GM12878 (cell line): ENCODE measurements at regions not wholly inside any gene's neighbourhood (a gene's known extent, or its start where the extent isn't known, plus 50 kb on each side); places are given as distances from the start of the nearest gene placed in this dataset.

Experiments
- ATAC-seq: fragments of 200-7000 bp; cut with Tn5 transposase; 3 replicates; pipeline ENCODE4 v1.9.1; 2020; ENCODE audit warnings: mild to moderate bottlenecking, moderate library complexity
- BruUV-seq: library from RNA; stranded (reverse); fragments of 400-500 nt; replicated peaks from 2 replicates; lab custom pipeline; 2021; lab: Mats Ljungman, UMichigan
- CTCF ChIA-PET: fragments of 300-600 bp; sonication (Branson Sonifier 250); formaldehyde crosslinking; extraction: SDS; loops from one replicate; lab custom pipeline; 2021; ENCODE audit warnings: inconsistent platforms; lab: Yijun Ruan, JAX
- POLR2A ChIA-PET: fragments of 350-600 bp; formaldehyde crosslinking; extraction: SDS; loops from one replicate; lab custom pipeline; 2021; ENCODE audit warnings: inconsistent platforms; lab: Charles Lee
- RAD21 ChIA-PET: fragments of 300-600 bp; sonication (Branson Sonifier 250); formaldehyde crosslinking; loops from one replicate; lab custom pipeline; 2023; ENCODE audit warnings: antibody characterized with exemption; ENCODE audit not compliant: unreplicated experiment; lab: Charles Lee
- SMC1A ChIA-PET: fragments of 300-600 bp; sonication (Branson Sonifier 250); formaldehyde crosslinking; loops from one replicate; lab custom pipeline; 2023; ENCODE audit not compliant: unreplicated experiment, uncharacterized antibody; lab: Charles Lee
- DNase-seq: peaks from one replicate; pipeline ENCODE4 v3.0.0-alpha.2; 2011; ENCODE audit warnings: low read depth, low spot score
- FAIRE-seq: peaks from 3 replicates; lab custom pipeline; 2011; peaks lifted over from hg19 to GRCh38; lab: Jason Lieb, UNC
- H2AFZ ChIP-seq: 2 replicates; pipeline ENCODE4 v1.6.0; 2011; ENCODE audit warnings: low read depth, low read length, control low read depth; ENCODE audit not compliant: control insufficient read depth
- H3K27ac ChIP-seq: 2 replicates; pipeline ENCODE4 v1.5.1; 2011; ENCODE audit warnings: control low read depth; ENCODE audit not compliant: control insufficient read depth, insufficient read depth
- H3K27me3 ChIP-seq, 2 experiments: replicated peaks in 1 of 2; 2 replicates each; pipeline versions ENCODE4 v1.6.0 to v1.6.1; 2011; ENCODE audit warnings: low read length in 1 of 2; ENCODE audit not compliant: control insufficient read depth in 2 of 2, insufficient read depth in 2 of 2
- H3K36me3 ChIP-seq, 2 experiments: 2 replicates each; pipeline ENCODE4 v1.5.1; 2011; ENCODE audit warnings: low read length in 1 of 2; ENCODE audit not compliant: control insufficient read depth in 2 of 2, insufficient read depth in 2 of 2
- H3K4me1 ChIP-seq: 2 replicates; pipeline ENCODE4 v1.6.1; 2011; ENCODE audit warnings: mild to moderate bottlenecking, low read length, moderate library complexity, mixed read lengths; ENCODE audit not compliant: control insufficient read depth, insufficient read depth
- H3K4me2 ChIP-seq: 2 replicates; pipeline ENCODE4 v1.6.0; 2011; ENCODE audit warnings: control low read depth; ENCODE audit not compliant: control insufficient read depth, insufficient read depth
- H3K4me3 ChIP-seq: fragments of 200-600 bp; sonication (generic); 2 replicates; pipeline ENCODE4 v1.5.1; 2016
- H3K79me2 ChIP-seq: 2 replicates; pipeline ENCODE4 v1.6.0; 2011; ENCODE audit warnings: low read length; ENCODE audit not compliant: control insufficient read depth, insufficient read depth
- H3K9ac ChIP-seq: 2 replicates; pipeline ENCODE4 v1.8.0; 2011; ENCODE audit warnings: low read length, control low read depth, mixed read lengths; ENCODE audit not compliant: control insufficient read depth, insufficient read depth
- H3K9me3 ChIP-seq: replicated peaks from 3 replicates; pipeline ENCODE4 v1.5.1; 2011; ENCODE audit warnings: mild to moderate bottlenecking, low read length; ENCODE audit not compliant: control insufficient read depth, insufficient read depth
- H4K20me1 ChIP-seq: 2 replicates; pipeline ENCODE4 v1.6.0; 2011; ENCODE audit not compliant: control insufficient read depth, insufficient read depth
- BCL11A ChIP-seq: IDR thresholded peaks from 2 replicates; pipeline ENCODE4 v1.6.1; 2011; ENCODE audit warnings: low read depth, low read length
- NRF1 ChIP-seq: conservative IDR thresholded peaks from 2 replicates; pipeline ENCODE4 v1.6.1; 2011; ENCODE audit warnings: mild to moderate bottlenecking, low read depth, low read length, improper control_type of control experiment
- RAD21 ChIP-seq: IDR thresholded peaks from 2 replicates; pipeline ENCODE4 v1.6.1; 2011; ENCODE audit warnings: mild to moderate bottlenecking, low read depth, low read length, moderate library complexity; ENCODE audit not compliant: insufficient read depth
- RUNX3 ChIP-seq: IDR thresholded peaks from 2 replicates; pipeline ENCODE4 v1.6.1; 2012; ENCODE audit warnings: low read length, inconsistent platforms
- SMARCA5 ChIP-seq: fragments of 450-650 bp; IDR thresholded peaks from 2 replicates; pipeline ENCODE4 v1.6.1; 2017; ENCODE audit warnings: mild to moderate bottlenecking
- YBX1 ChIP-seq: fragments of 450-650 bp; IDR thresholded peaks from 2 replicates; pipeline ENCODE4 v1.6.1; 2016; ENCODE audit warnings: antibody characterized with exemption
- WGBS: methylation state at CpG from one replicate; pipeline ENCODE4 v1.1.6; 2016; ENCODE audit warnings: low lambda C conversion rate; ENCODE audit not compliant: insufficient replicate concordance, insufficient coverage; ENCODE audit errors: missing lambda C conversion rate; 5-methylcytosine and 5-hydroxymethylcytosine counted together
- in situ Hi-C: fragments of 300-500 bp; cut with MboI; formaldehyde crosslinking; loops from 9 replicates; pipeline ENCODE4 v1.14.3; 2018; ENCODE audit warnings: mixed read lengths
- intact Hi-C: fragments of 100-400 bp; cut with micrococcal nuclease; formaldehyde crosslinking; loops from one replicate; pipeline ENCODE4 v1.14.2; 2022; ENCODE audit not compliant: unreplicated experiment
- TF ChIP-seq, protein P1 (sequence below): fragments of 450-650 bp; IDR thresholded peaks from 2 replicates; pipeline ENCODE4 v1.6.1; 2018; ENCODE audit warnings: mild to moderate bottlenecking, low read depth, moderate library complexity; ENCODE audit not compliant: partially characterized antibody
- TF ChIP-seq, protein P2 (sequence below): fragments of 150-350 bp; IDR thresholded peaks from 2 replicates; pipeline ENCODE4 v1.6.1; 2014; ENCODE audit warnings: mild to moderate bottlenecking, low read depth, low read length

DNA sequence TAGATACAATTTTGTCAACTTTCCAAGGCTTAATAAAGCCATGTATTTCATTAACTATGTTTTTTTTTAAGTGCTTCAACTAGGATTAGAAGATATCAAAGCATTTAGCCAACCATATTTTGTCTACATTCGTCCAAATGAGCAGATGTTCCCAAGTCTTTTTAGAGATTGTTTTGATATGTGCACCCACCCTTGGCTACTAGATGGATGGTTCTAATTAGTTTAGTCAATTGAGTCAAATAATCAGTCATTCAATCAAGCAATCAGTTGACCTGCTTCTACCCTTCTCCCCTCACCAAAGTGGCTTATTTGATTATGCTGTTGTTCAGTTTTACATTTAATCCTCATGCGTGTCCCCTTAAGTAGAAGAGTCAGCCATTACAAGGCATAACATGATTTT is 319.5 kb upstream of the TNC start:
- CTCF ChIA-PET = interaction anchor here (2.0 kb wide), 1 partner anchor 12 kb away, joined by 6 read pairs; no protein-coding TSS in a partner anchor
- Histone ChIP-seq H4K20me1 (no peaks in the 10 kb centered on the region), H3K79me2 (no peaks in the 10 kb centered on the region), H3K4me2 (no peak overlapping the region), H3K36me3 (no peaks in the 10 kb centered on the region), H3K27me3 (no peaks in the 10 kb centered on the region), H2AFZ (no peak overlapping the region), H3K9me3 (no peaks in the 10 kb centered on the region; the same call in 2 of the 3 replicates), H3K27ac (no peak overlapping the region), H3K4me3 (no peak overlapping the region), H3K4me1 (no peaks in the 10 kb centered on the region), H3K9ac (no peak overlapping the region)
- in situ Hi-C loops = no loop called here
- intact Hi-C loops = no loop called here
- no peak for ATAC-seq
- no peak for FAIRE-seq
- RAD21 ChIA-PET = no interaction called here
- POLR2A ChIA-PET = interaction anchor here (0.6 kb wide), 1 partner anchor 80 kb away, joined by 4 read pairs; no protein-coding TSS in a partner anchor
- SMC1A ChIA-PET = no interaction called here
- BruUV-seq = no TSS peak
- DNase-seq = no peak
- TF ChIP-seq, protein P1, sequence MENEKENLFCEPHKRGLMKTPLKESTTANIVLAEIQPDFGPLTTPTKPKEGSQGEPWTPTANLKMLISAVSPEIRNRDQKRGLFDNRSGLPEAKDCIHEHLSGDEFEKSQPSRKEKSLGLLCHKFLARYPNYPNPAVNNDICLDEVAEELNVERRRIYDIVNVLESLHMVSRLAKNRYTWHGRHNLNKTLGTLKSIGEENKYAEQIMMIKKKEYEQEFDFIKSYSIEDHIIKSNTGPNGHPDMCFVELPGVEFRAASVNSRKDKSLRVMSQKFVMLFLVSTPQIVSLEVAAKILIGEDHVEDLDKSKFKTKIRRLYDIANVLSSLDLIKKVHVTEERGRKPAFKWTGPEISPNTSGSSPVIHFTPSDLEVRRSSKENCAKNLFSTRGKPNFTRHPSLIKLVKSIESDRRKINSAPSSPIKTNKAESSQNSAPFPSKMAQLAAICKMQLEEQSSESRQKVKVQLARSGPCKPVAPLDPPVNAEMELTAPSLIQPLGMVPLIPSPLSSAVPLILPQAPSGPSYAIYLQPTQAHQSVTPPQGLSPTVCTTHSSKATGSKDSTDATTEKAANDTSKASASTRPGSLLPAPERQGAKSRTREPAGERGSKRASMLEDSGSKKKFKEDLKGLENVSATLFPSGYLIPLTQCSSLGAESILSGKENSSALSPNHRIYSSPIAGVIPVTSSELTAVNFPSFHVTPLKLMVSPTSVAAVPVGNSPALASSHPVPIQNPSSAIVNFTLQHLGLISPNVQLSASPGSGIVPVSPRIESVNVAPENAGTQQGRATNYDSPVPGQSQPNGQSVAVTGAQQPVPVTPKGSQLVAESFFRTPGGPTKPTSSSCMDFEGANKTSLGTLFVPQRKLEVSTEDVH = no peak
- TF ChIP-seq, protein P2, sequence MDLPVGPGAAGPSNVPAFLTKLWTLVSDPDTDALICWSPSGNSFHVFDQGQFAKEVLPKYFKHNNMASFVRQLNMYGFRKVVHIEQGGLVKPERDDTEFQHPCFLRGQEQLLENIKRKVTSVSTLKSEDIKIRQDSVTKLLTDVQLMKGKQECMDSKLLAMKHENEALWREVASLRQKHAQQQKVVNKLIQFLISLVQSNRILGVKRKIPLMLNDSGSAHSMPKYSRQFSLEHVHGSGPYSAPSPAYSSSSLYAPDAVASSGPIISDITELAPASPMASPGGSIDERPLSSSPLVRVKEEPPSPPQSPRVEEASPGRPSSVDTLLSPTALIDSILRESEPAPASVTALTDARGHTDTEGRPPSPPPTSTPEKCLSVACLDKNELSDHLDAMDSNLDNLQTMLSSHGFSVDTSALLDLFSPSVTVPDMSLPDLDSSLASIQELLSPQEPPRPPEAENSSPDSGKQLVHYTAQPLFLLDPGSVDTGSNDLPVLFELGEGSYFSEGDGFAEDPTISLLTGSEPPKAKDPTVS = no peak
- no peak for TF ChIP-seq NRF1
- no peak for TF ChIP-seq YBX1
- no peak for TF ChIP-seq SMARCA5
- TF ChIP-seq RUNX3 = no peak
- no peak for TF ChIP-seq BCL11A
- no peak for TF ChIP-seq RAD21
- 40% methylated on average over 2 of the region's 2 CpGs for WGBS
